ENCODE measurements at regions not wholly inside any gene's neighbourhood (a gene's known extent, or its start where the extent isn't known, plus 50 kb on each side); places are given as distances from the start of the nearest gene placed in this dataset.

DNA sequence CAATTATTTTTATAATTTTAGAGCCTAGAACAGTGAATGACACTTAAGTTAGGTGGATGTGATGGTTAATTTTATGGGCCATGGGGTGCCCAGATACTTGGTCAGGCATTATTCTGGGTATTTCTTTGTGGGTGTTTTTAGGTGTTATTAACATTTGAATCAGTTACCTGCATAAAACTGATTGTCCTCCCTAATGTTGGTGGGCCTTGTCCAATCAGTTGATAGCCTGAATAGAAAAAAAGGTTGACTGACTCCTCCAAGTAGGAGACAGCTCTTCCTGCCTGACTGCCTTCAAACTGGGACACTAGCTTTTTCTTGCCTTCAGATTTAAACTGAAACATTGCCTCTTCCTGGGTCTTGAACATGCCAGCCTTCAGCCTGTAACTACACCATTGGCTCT is 312.9 kb upstream of the FIGN start:
- TF ChIP-seq EZH2 (IDR thresholded peaks at IDR 0.05; ENCODE audit: low read length) = no peak
- TF ChIP-seq, protein P1, sequence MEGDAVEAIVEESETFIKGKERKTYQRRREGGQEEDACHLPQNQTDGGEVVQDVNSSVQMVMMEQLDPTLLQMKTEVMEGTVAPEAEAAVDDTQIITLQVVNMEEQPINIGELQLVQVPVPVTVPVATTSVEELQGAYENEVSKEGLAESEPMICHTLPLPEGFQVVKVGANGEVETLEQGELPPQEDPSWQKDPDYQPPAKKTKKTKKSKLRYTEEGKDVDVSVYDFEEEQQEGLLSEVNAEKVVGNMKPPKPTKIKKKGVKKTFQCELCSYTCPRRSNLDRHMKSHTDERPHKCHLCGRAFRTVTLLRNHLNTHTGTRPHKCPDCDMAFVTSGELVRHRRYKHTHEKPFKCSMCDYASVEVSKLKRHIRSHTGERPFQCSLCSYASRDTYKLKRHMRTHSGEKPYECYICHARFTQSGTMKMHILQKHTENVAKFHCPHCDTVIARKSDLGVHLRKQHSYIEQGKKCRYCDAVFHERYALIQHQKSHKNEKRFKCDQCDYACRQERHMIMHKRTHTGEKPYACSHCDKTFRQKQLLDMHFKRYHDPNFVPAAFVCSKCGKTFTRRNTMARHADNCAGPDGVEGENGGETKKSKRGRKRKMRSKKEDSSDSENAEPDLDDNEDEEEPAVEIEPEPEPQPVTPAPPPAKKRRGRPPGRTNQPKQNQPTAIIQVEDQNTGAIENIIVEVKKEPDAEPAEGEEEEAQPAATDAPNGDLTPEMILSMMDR (optimal IDR thresholded peaks at IDR 0.05 in 1 of 3, IDR thresholded peaks at IDR 0.05 in 1 of 3, conservative IDR thresholded peaks at IDR 0.05 in 1 of 3; ENCODE audit: extremely low read depth in 1 of 3, insufficient read depth in 2 of 3, low read length in 3 of 3) = no peak
- DNase-seq (ENCODE audit: low read depth, low spot score) (no peak), FAIRE-seq (no peak)
- H4K20me1 ChIP-seq (ENCODE audit: control insufficient read depth, extremely low read depth, insufficient read depth, low read length) = no peaks in the 10 kb centered on the region
- H3K9me3 ChIP-seq (ENCODE audit: control insufficient read depth, low read depth, low read length) = no peaks in the 10 kb centered on the region
- no peak overlapping the region for H3K4me2 ChIP-seq (ENCODE audit: control insufficient read depth, extremely low read depth, insufficient read depth, low read depth, low read length)
- H3K36me3 ChIP-seq (ENCODE audit: control insufficient read depth in 2 of 2, extremely low read depth in 1 of 2, insufficient read depth in 2 of 2, low read length in 2 of 2) = no peaks in the 10 kb centered on the region
- H2AFZ ChIP-seq (ENCODE audit: control insufficient read depth, low read length) = no peak overlapping the region
- no peaks in the 10 kb centered on the region for H3K79me2 ChIP-seq (ENCODE audit: control insufficient read depth, insufficient read depth, low read length)
- H3K9me1 ChIP-seq (ENCODE audit: control insufficient read depth, extremely low read depth, insufficient read depth, low read length) = no peaks in the 10 kb centered on the region
- H3K4me3 ChIP-seq (ENCODE audit: control insufficient read depth in 2 of 3, extremely low read depth in 1 of 3, insufficient read depth in 2 of 3, low read depth in 1 of 3, low read length in 3 of 3) = no peak overlapping the region
- H3K27me3 ChIP-seq (ENCODE audit: control insufficient read depth, extremely low read depth, insufficient read depth, low read length) = no peaks in the 10 kb centered on the region
- dilution Hi-C loops (cut with MboI; ENCODE audit: extremely low pct_ligation_motif_present, low sequenced_read_pairs) = no loop called here
- H3K27ac ChIP-seq (ENCODE audit: control insufficient read depth, insufficient read depth, low read length) = no peak overlapping the region
- H3K4me1 ChIP-seq (ENCODE audit: control insufficient read depth, extremely low read depth, insufficient read depth, low read length) = no peaks in the 10 kb centered on the region
- H3K9ac ChIP-seq (ENCODE audit: control insufficient read depth, extremely low read depth, insufficient read depth, low read length) = no peak overlapping the region

DNA sequence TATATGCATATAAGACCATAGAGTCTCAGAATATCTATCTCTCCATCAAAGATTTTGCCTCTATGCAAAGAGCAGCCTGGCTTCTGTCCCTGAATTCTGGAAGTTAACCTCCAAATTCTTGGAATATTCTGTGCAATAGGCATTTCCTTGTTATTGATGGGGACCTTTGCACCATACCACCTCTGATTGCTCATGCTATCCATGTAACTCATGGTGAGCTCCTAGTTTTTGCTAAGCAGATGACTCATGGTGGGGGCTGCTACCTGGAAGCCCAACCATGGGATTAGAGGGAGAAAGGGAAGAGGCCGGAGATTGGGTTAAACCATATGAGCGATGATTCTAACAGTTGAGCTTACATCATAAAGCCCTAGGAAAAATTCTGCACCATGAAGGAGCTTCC is 310.2 kb upstream of the FIGN start:
- TF ChIP-seq, protein P1 (optimal IDR thresholded peaks at IDR 0.05 in 1 of 3, IDR thresholded peaks at IDR 0.05 in 1 of 3, conservative IDR thresholded peaks at IDR 0.05 in 1 of 3; ENCODE audit: extremely low read depth in 1 of 3, insufficient read depth in 2 of 3, low read length in 3 of 3) = no peak
- no peak for TF ChIP-seq EZH2 (IDR thresholded peaks at IDR 0.05; ENCODE audit: low read length)
- H3K27me3 ChIP-seq (ENCODE audit: control insufficient read depth, extremely low read depth, insufficient read depth, low read length) = no peaks in the 10 kb centered on the region
- no peak for FAIRE-seq
- no peak overlapping the region for H3K4me3 ChIP-seq (ENCODE audit: control insufficient read depth in 2 of 3, extremely low read depth in 1 of 3, insufficient read depth in 2 of 3, low read depth in 1 of 3, low read length in 3 of 3)
- no peaks in the 10 kb centered on the region for H3K9me1 ChIP-seq (ENCODE audit: control insufficient read depth, extremely low read depth, insufficient read depth, low read length)
- no peak overlapping the region for H2AFZ ChIP-seq (ENCODE audit: control insufficient read depth, low read length)
- H3K9ac ChIP-seq (ENCODE audit: control insufficient read depth, extremely low read depth, insufficient read depth, low read length) = no peak overlapping the region
- H3K79me2 ChIP-seq (ENCODE audit: control insufficient read depth, insufficient read depth, low read length) = no peaks in the 10 kb centered on the region
- no peaks in the 10 kb centered on the region for H4K20me1 ChIP-seq (ENCODE audit: control insufficient read depth, extremely low read depth, insufficient read depth, low read length)
- no peak overlapping the region for H3K27ac ChIP-seq (ENCODE audit: control insufficient read depth, insufficient read depth, low read length)
- H3K4me1 ChIP-seq (ENCODE audit: control insufficient read depth, extremely low read depth, insufficient read depth, low read length) = no peaks in the 10 kb centered on the region
- dilution Hi-C loops (cut with MboI; ENCODE audit: extremely low pct_ligation_motif_present, low sequenced_read_pairs) = no loop called here
- H3K4me2 ChIP-seq (ENCODE audit: control insufficient read depth, extremely low read depth, insufficient read depth, low read depth, low read length) = no peak overlapping the region
- H3K9me3 ChIP-seq (ENCODE audit: control insufficient read depth, low read depth, low read length) = no peaks in the 10 kb centered on the region
- no peaks in the 10 kb centered on the region for H3K36me3 ChIP-seq (ENCODE audit: control insufficient read depth in 2 of 2, extremely low read depth in 1 of 2, insufficient read depth in 2 of 2, low read length in 2 of 2)
- no peak for DNase-seq (ENCODE audit: low read depth, low spot score)
